MM.1S (cell line): ENCODE measurements at regions not wholly inside any gene's neighbourhood (a gene's known extent, or its start where the extent isn't known, plus 50 kb on each side); places are given as distances from the start of the nearest gene placed in this dataset.

Experiments used
- EZH2 ChIP-seq: fragments of 300-600 bp; sonication (generic); optimal IDR thresholded peaks from 2 replicates; pipeline ENCODE3; 2017; ENCODE audit warnings: low read depth, mild to moderate bottlenecking, antibody characterized with exemption, low read length, mixed read lengths
- EZH2phosphoT487 ChIP-seq: fragments of 300-600 bp; sonication (generic); IDR thresholded peaks from 2 replicates; pipeline ENCODE4 v1.6.1; 2018; ENCODE audit warnings: antibody characterized with exemption, low read length
- TF ChIP-seq, protein P1 (sequence below): fragments of 300-600 bp; sonication (generic); IDR thresholded peaks from 2 replicates; pipeline ENCODE4 v1.5.1; 2016; ENCODE audit warnings: antibody characterized with exemption, low read length, mixed read lengths

DNA sequence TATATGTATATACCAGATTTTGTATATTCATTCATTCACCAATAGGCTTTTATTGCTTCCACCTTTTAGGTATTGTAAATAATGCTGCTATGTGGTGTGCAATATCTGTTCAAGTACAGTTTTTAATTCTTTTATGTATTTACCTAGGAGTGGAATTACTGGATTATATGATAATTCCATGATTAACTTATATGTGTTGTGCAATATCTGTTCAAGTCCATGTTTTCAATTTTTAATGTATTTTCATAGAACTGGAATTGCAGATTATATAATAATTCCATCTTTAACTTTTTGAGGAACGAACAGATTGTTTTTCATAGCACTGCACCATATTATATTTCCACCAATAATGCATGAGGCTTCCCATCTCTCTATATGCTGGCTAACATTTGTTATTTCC lies 50.6 kb upstream of the L3MBTL4 start:
- TF ChIP-seq, protein P1, sequence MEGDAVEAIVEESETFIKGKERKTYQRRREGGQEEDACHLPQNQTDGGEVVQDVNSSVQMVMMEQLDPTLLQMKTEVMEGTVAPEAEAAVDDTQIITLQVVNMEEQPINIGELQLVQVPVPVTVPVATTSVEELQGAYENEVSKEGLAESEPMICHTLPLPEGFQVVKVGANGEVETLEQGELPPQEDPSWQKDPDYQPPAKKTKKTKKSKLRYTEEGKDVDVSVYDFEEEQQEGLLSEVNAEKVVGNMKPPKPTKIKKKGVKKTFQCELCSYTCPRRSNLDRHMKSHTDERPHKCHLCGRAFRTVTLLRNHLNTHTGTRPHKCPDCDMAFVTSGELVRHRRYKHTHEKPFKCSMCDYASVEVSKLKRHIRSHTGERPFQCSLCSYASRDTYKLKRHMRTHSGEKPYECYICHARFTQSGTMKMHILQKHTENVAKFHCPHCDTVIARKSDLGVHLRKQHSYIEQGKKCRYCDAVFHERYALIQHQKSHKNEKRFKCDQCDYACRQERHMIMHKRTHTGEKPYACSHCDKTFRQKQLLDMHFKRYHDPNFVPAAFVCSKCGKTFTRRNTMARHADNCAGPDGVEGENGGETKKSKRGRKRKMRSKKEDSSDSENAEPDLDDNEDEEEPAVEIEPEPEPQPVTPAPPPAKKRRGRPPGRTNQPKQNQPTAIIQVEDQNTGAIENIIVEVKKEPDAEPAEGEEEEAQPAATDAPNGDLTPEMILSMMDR: no peak
- TF ChIP-seq EZH2phosphoT487 (no peak), EZH2 (no peak)
